ENCODE measurements at regions not wholly inside any gene's neighbourhood (a gene's known extent, or its start where the extent isn't known, plus 50 kb on each side); places are given as distances from the start of the nearest gene placed in this dataset.
"Not testable (repeated sequence)": the region's sequence is repeated elsewhere in the genome, so short reads cannot be mapped to it uniquely, and the experiment has no call there.

- no peak overlapping the region for H3K27ac Mint-ChIP-seq
- no peaks in the 10 kb centered on the region for H3K27me3 Mint-ChIP-seq (ENCODE audit: low read depth)
- no peaks in the 10 kb centered on the region for H3K4me1 Mint-ChIP-seq (ENCODE audit: low read depth)
- intact Hi-C loops (cut with micrococcal nuclease), result no loop called here
- no peak overlapping the region for H3K4me3 Mint-ChIP-seq
- CTCF ChIA-PET, result no interaction called here
- H3K9me3 Mint-ChIP-seq, result peaks cover 11% of the 10 kb centered on the region
- DNase-seq, result no peak
- no peaks in the 10 kb centered on the region for H3K36me3 Mint-ChIP-seq (ENCODE audit: low read depth)
These were observed 1165.1 kb upstream of the ADGRL4 start for GRCh38 chr1:80171631-80172030.

GRCh38 chr1:80170811-80171485 lies 1164.4 kb upstream of the ADGRL4 start:
- no peak for DNase-seq
- no peak overlapping the region for H3K27ac Mint-ChIP-seq
- CTCF ChIA-PET, result interaction anchor here (0.6 kb wide), 1 partner anchor 41 kb away, joined by 3 read pairs; no protein-coding TSS in a partner anchor
- no peaks in the 10 kb centered on the region for H3K36me3 Mint-ChIP-seq (ENCODE audit: low read depth)
- no peak overlapping the region for H3K4me3 Mint-ChIP-seq
- no peaks in the 10 kb centered on the region for H3K4me1 Mint-ChIP-seq (ENCODE audit: low read depth)
- intact Hi-C loops (cut with micrococcal nuclease), result no loop called here
- peaks cover 7% of the 10 kb centered on the region for H3K9me3 Mint-ChIP-seq
- no peaks in the 10 kb centered on the region for H3K27me3 Mint-ChIP-seq (ENCODE audit: low read depth)

GRCh38 chr1:80164150-80164549 lies 1157.6 kb upstream of the ADGRL4 start:
- DNase-seq, result no peak
- Mint-ChIP-seq H3K9me3 (no peaks in the 10 kb centered on the region), H3K4me3 (no peak overlapping the region), H3K36me3 (ENCODE audit: low read depth) (no peaks in the 10 kb centered on the region), H3K27me3 (ENCODE audit: low read depth) (no peaks in the 10 kb centered on the region), H3K4me1 (ENCODE audit: low read depth) (no peaks in the 10 kb centered on the region), H3K27ac (no peak overlapping the region)
- intact Hi-C loops (cut with micrococcal nuclease), result no loop called here
- CTCF ChIA-PET, result no interaction called here

- no peak overlapping the region for H3K27ac Mint-ChIP-seq
- intact Hi-C loops (cut with micrococcal nuclease), result no loop called here
- H3K27me3 Mint-ChIP-seq (ENCODE audit: low read depth), result no peaks in the 10 kb centered on the region
- DNase-seq, result no peak
- no peaks in the 10 kb centered on the region for H3K4me1 Mint-ChIP-seq (ENCODE audit: low read depth)
- H3K9me3 Mint-ChIP-seq, result peaks cover 2% of the 10 kb centered on the region
- CTCF ChIA-PET, result no interaction called here
- no peaks in the 10 kb centered on the region for H3K36me3 Mint-ChIP-seq (ENCODE audit: low read depth)
- no peak overlapping the region for H3K4me3 Mint-ChIP-seq
These were observed 1157.2 kb upstream of the ADGRL4 start for GRCh38 chr1:80163686-80164085.

- intact Hi-C loops (cut with micrococcal nuclease), result no loop called here
- peaks cover 2% of the 10 kb centered on the region for H3K9me3 Mint-ChIP-seq
- H3K4me1 Mint-ChIP-seq (ENCODE audit: low read depth), result no peaks in the 10 kb centered on the region
- CTCF ChIA-PET, result no interaction called here
- H3K27ac Mint-ChIP-seq, result no peak overlapping the region
- H3K4me3 Mint-ChIP-seq, result no peak overlapping the region
- H3K27me3 Mint-ChIP-seq (ENCODE audit: low read depth), result peaks cover 4% of the 10 kb centered on the region
- DNase-seq, result no peak
- H3K36me3 Mint-ChIP-seq (ENCODE audit: low read depth), result no peaks in the 10 kb centered on the region
These were observed 1152.2 kb upstream of the ADGRL4 start for GRCh38 chr1:80158771-80159170.

GRCh38 chr1:80158266-80158665 lies 1151.7 kb upstream of the ADGRL4 start:
- intact Hi-C loops (cut with micrococcal nuclease), result no loop called here
- no peak for DNase-seq

GRCh38 chr1:80155371-80155770 lies 1148.8 kb upstream of the ADGRL4 start:
- no peak for DNase-seq
- H3K9me3 Mint-ChIP-seq, result peaks cover 7% of the 10 kb centered on the region
- intact Hi-C loops (cut with micrococcal nuclease), result no loop called here
- no peak overlapping the region for H3K4me3 Mint-ChIP-seq
- no peaks in the 10 kb centered on the region for H3K4me1 Mint-ChIP-seq (ENCODE audit: low read depth)
- H3K36me3 Mint-ChIP-seq (ENCODE audit: low read depth), result no peaks in the 10 kb centered on the region
- H3K27ac Mint-ChIP-seq, result no peak overlapping the region
- CTCF ChIA-PET, result no interaction called here
- peaks cover 4% of the 10 kb centered on the region for H3K27me3 Mint-ChIP-seq (ENCODE audit: low read depth)

More at GRCh38 chr1:80158266-80158665, 1151.7 kb upstream of the ADGRL4 start:
- no peak overlapping the region for H3K27ac Mint-ChIP-seq
- H3K36me3 Mint-ChIP-seq (ENCODE audit: low read depth), result no peaks in the 10 kb centered on the region
- H3K4me1 Mint-ChIP-seq (ENCODE audit: low read depth), result no peaks in the 10 kb centered on the region
- H3K4me3 Mint-ChIP-seq, result no peak overlapping the region
- peaks cover 2% of the 10 kb centered on the region for H3K9me3 Mint-ChIP-seq
- peaks cover 4% of the 10 kb centered on the region for H3K27me3 Mint-ChIP-seq (ENCODE audit: low read depth)
- CTCF ChIA-PET, result no interaction called here

- intact Hi-C loops (cut with micrococcal nuclease), result no loop called here
- Mint-ChIP-seq H3K27me3 (ENCODE audit: low read depth) (peaks cover 4% of the 10 kb centered on the region), H3K36me3 (ENCODE audit: low read depth) (no peaks in the 10 kb centered on the region), H3K4me3 (no peak overlapping the region), H3K4me1 (ENCODE audit: low read depth) (no peaks in the 10 kb centered on the region), H3K9me3 (peaks cover 14% of the 10 kb centered on the region), H3K27ac (no peak overlapping the region)
- CTCF ChIA-PET, result no interaction called here
- DNase-seq, result no peak
These were observed 1147.6 kb upstream of the ADGRL4 start for GRCh38 chr1:80154176-80154575.

- DNase-seq, result no peak
These were observed 1147.2 kb upstream of the ADGRL4 start for GRCh38 chr1:80153762-80154161.

GRCh38 chr1:80143361-80143760 lies 1136.8 kb upstream of the ADGRL4 start:
- Mint-ChIP-seq H3K4me3 (no peak overlapping the region), H3K4me1 (ENCODE audit: low read depth) (no peaks in the 10 kb centered on the region), H3K27ac (no peak overlapping the region), H3K27me3 (ENCODE audit: low read depth) (no peaks in the 10 kb centered on the region), H3K36me3 (ENCODE audit: low read depth) (no peaks in the 10 kb centered on the region), H3K9me3 (peaks cover 18% of the 10 kb centered on the region)
- CTCF ChIA-PET, result no interaction called here
- DNase-seq, result no peak
- intact Hi-C loops (cut with micrococcal nuclease), result no loop called here

More at GRCh38 chr1:80153762-80154161, 1147.2 kb upstream of the ADGRL4 start:
- Mint-ChIP-seq H3K9me3 (peaks cover 15% of the 10 kb centered on the region), H3K4me3 (no peak overlapping the region), H3K27ac (no peak overlapping the region), H3K27me3 (ENCODE audit: low read depth) (peaks cover 4% of the 10 kb centered on the region), H3K36me3 (ENCODE audit: low read depth) (no peaks in the 10 kb centered on the region), H3K4me1 (ENCODE audit: low read depth) (no peaks in the 10 kb centered on the region)
- intact Hi-C loops (cut with micrococcal nuclease), result no loop called here
- CTCF ChIA-PET, result no interaction called here

GRCh38 chr1:80137946-80138602 lies 1131.5 kb upstream of the ADGRL4 start:
- H3K4me1 Mint-ChIP-seq (ENCODE audit: low read depth); CTCF ChIA-PET; intact Hi-C loops (cut with micrococcal nuclease); H3K36me3 Mint-ChIP-seq (ENCODE audit: low read depth); H3K27me3 Mint-ChIP-seq (ENCODE audit: low read depth); H3K27ac Mint-ChIP-seq; H3K4me3 Mint-ChIP-seq; DNase-seq; H3K9me3 Mint-ChIP-seq: not testable (repeated sequence)

- H3K4me3 Mint-ChIP-seq, result no peak overlapping the region
- peaks cover 27% of the 10 kb centered on the region for H3K9me3 Mint-ChIP-seq
- no peaks in the 10 kb centered on the region for H3K27me3 Mint-ChIP-seq (ENCODE audit: low read depth)
- H3K27ac Mint-ChIP-seq, result no peak overlapping the region
- H3K4me1 Mint-ChIP-seq (ENCODE audit: low read depth), result no peaks in the 10 kb centered on the region
- DNase-seq, result no peak
- peaks cover 1% of the 10 kb centered on the region for H3K36me3 Mint-ChIP-seq (ENCODE audit: low read depth)
- intact Hi-C loops (cut with micrococcal nuclease), result no loop called here
- CTCF ChIA-PET, result no interaction called here
These were observed 1106.9 kb upstream of the ADGRL4 start for GRCh38 chr1:80113168-80114038.
